K562 (cell line): ENCODE measurements at regions not wholly inside any gene's neighbourhood (a gene's known extent, or its start where the extent isn't known, plus 50 kb on each side); places are given as distances from the start of the nearest gene placed in this dataset.
A peak's percentile ranks its signal among the peaks of the same experiment; 100 is the strongest.

Experiments
- CAMTA2 ChIP-seq: fragments of 250-450 bp; sonication (Bioruptor Pico); conservative IDR thresholded peaks from 2 replicates; pipeline ENCODE4 v1.5.1; 2022
- CBFA2T2 ChIP-seq: fragments of 450-650 bp; conservative IDR thresholded peaks from 2 replicates; pipeline ENCODE4 v1.6.1; 2017; ENCODE audit warnings: mild to moderate bottlenecking
- MBD2 ChIP-seq: sonication (generic); IDR thresholded peaks from 2 replicates; pipeline ENCODE4 v1.6.1; 2016; ENCODE audit warnings: low read depth, borderline replicate concordance
- NR3C1 ChIP-seq: sonication (generic); formaldehyde crosslinking; IDR thresholded peaks from 2 replicates; pipeline ENCODE4 v1.8.1; 2022; ENCODE audit warnings: missing genetic modification reagents
- PTBP1 ChIP-seq: fragments of 200-400 bp; formaldehyde crosslinking; IDR thresholded peaks from 2 replicates; pipeline ENCODE4 v1.6.1; 2017; ENCODE audit warnings: low read depth, low read length
- RBM25 ChIP-seq: fragments of 200-400 bp; formaldehyde crosslinking; IDR thresholded peaks from 2 replicates; pipeline ENCODE4 v1.6.1; 2018; ENCODE audit warnings: low read length, low read depth, moderate library complexity; ENCODE audit not compliant: severe bottlenecking
- SMARCA4 ChIP-seq: fragments of 450-650 bp; IDR thresholded peaks from 2 replicates; pipeline ENCODE4 v1.6.1; 2016
- TGIF2 ChIP-seq: sonication (generic); formaldehyde crosslinking; IDR thresholded peaks from 2 replicates; pipeline ENCODE4 v1.8.1; 2022; ENCODE audit warnings: mild to moderate bottlenecking, missing genetic modification reagents, moderate library complexity
- ZBTB1 ChIP-seq: sonication (generic); formaldehyde crosslinking; IDR thresholded peaks from 2 replicates; pipeline ENCODE4 v1.8.1; 2023; ENCODE audit warnings: missing genetic modification reagents, low read depth, mild to moderate bottlenecking, borderline replicate concordance
- ZNF347 ChIP-seq: fragments of 450-650 bp; formaldehyde crosslinking; IDR thresholded peaks from 2 replicates; pipeline ENCODE4 v1.4.0; 2020; ENCODE audit warnings: low read depth, mild to moderate bottlenecking, moderate library complexity
- TF ChIP-seq, protein P1 (sequence below): sonication (generic); formaldehyde crosslinking; IDR thresholded peaks from 2 replicates; pipeline ENCODE4 v1.8.0; 2023; ENCODE audit warnings: missing genetic modification reagents, mild to moderate bottlenecking, borderline replicate concordance
- TF ChIP-seq, protein P2 (sequence below): fragments of 200-800 bp; sonication (Bioruptor generic); IDR thresholded peaks from 2 replicates; pipeline ENCODE4 v1.6.1; 2016; ENCODE audit warnings: missing genetic modification characterization, missing compliant biosample characterization
- TF ChIP-seq, protein P3 (sequence below): fragments of 250-450 bp; sonication (Bioruptor Pico); IDR thresholded peaks from 2 replicates; pipeline ENCODE4 v1.8.0; 2022; ENCODE audit warnings: moderate library complexity, mild to moderate bottlenecking, inconsistent platforms
- TF ChIP-seq, protein P4 (sequence below): fragments of 200-400 bp; formaldehyde crosslinking; IDR thresholded peaks from 2 replicates; pipeline ENCODE4 v1.6.1; 2017; ENCODE audit warnings: mild to moderate bottlenecking, low read depth, low read length, moderate library complexity

DNA sequence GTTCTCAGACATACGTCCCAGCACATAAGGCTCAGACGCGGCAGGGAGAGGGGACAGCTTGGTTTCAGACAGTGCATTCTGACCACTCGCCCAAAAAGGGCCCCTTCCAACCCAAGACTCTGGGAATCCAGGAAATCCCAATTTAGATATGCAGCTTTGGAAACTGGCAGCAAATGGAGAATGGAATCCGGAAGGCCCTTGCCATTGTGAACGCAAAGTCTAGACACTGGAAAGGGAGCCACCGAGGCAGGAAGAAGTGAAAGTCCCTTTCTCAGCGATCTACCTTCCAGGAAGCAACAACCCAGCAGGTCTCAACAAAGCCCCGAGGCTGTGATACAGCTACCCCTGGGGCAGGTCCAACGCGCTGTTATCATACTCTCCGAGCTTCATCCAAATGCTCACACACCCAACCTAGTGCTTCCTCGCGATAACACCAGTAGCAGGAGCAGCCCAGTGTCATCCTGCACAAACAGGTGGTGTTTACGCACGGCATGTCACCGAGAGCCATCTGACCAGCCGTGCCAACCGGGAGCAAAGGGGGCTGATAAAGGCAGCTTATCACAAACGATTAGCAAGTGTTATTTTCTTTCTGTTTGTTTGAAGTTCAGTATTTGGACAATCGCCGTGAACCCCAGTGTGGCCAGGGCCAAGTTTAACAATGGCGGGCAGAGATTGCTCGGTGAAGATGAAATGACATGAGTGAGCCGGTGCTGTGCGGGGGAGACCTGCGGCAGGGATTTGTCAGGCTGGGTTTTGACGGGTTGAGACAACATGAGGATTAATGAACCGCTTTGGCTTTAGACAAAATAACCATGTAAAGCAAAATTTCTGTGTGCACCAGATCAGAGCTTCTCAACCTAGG is 240.6 kb downstream of the FOXL1 start (continued):
- TF ChIP-seq, protein P1, sequence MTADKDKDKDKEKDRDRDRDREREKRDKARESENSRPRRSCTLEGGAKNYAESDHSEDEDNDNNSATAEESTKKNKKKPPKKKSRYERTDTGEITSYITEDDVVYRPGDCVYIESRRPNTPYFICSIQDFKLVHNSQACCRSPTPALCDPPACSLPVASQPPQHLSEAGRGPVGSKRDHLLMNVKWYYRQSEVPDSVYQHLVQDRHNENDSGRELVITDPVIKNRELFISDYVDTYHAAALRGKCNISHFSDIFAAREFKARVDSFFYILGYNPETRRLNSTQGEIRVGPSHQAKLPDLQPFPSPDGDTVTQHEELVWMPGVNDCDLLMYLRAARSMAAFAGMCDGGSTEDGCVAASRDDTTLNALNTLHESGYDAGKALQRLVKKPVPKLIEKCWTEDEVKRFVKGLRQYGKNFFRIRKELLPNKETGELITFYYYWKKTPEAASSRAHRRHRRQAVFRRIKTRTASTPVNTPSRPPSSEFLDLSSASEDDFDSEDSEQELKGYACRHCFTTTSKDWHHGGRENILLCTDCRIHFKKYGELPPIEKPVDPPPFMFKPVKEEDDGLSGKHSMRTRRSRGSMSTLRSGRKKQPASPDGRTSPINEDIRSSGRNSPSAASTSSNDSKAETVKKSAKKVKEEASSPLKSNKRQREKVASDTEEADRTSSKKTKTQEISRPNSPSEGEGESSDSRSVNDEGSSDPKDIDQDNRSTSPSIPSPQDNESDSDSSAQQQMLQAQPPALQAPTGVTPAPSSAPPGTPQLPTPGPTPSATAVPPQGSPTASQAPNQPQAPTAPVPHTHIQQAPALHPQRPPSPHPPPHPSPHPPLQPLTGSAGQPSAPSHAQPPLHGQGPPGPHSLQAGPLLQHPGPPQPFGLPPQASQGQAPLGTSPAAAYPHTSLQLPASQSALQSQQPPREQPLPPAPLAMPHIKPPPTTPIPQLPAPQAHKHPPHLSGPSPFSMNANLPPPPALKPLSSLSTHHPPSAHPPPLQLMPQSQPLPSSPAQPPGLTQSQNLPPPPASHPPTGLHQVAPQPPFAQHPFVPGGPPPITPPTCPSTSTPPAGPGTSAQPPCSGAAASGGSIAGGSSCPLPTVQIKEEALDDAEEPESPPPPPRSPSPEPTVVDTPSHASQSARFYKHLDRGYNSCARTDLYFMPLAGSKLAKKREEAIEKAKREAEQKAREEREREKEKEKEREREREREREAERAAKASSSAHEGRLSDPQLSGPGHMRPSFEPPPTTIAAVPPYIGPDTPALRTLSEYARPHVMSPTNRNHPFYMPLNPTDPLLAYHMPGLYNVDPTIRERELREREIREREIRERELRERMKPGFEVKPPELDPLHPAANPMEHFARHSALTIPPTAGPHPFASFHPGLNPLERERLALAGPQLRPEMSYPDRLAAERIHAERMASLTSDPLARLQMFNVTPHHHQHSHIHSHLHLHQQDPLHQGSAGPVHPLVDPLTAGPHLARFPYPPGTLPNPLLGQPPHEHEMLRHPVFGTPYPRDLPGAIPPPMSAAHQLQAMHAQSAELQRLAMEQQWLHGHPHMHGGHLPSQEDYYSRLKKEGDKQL (CRISPR knock-in tag), result no peak
- TF ChIP-seq MBD2, result no peak
- no peak for TF ChIP-seq ZNF347 (CRISPR knock-in tag)
- TF ChIP-seq, protein P2, sequence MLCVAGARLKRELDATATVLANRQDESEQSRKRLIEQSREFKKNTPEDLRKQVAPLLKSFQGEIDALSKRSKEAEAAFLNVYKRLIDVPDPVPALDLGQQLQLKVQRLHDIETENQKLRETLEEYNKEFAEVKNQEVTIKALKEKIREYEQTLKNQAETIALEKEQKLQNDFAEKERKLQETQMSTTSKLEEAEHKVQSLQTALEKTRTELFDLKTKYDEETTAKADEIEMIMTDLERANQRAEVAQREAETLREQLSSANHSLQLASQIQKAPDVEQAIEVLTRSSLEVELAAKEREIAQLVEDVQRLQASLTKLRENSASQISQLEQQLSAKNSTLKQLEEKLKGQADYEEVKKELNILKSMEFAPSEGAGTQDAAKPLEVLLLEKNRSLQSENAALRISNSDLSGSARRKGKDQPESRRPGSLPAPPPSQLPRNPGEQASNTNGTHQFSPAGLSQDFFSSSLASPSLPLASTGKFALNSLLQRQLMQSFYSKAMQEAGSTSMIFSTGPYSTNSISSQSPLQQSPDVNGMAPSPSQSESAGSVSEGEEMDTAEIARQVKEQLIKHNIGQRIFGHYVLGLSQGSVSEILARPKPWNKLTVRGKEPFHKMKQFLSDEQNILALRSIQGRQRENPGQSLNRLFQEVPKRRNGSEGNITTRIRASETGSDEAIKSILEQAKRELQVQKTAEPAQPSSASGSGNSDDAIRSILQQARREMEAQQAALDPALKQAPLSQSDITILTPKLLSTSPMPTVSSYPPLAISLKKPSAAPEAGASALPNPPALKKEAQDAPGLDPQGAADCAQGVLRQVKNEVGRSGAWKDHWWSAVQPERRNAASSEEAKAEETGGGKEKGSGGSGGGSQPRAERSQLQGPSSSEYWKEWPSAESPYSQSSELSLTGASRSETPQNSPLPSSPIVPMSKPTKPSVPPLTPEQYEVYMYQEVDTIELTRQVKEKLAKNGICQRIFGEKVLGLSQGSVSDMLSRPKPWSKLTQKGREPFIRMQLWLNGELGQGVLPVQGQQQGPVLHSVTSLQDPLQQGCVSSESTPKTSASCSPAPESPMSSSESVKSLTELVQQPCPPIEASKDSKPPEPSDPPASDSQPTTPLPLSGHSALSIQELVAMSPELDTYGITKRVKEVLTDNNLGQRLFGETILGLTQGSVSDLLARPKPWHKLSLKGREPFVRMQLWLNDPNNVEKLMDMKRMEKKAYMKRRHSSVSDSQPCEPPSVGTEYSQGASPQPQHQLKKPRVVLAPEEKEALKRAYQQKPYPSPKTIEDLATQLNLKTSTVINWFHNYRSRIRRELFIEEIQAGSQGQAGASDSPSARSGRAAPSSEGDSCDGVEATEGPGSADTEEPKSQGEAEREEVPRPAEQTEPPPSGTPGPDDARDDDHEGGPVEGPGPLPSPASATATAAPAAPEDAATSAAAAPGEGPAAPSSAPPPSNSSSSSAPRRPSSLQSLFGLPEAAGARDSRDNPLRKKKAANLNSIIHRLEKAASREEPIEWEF, result no peak
- TF ChIP-seq, protein P3, sequence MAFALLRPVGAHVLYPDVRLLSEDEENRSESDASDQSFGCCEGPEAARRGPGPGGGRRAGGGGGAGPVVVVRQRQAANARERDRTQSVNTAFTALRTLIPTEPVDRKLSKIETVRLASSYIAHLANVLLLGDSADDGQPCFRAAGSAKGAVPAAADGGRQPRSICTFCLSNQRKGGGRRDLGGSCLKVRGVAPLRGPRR (CRISPR knock-in tag), result no peak
- TF ChIP-seq CBFA2T2, result 0 out of 2 replicates have a peak, but pooled peaks have one; percentile 12
- TF ChIP-seq NR3C1, result no peak
- TF ChIP-seq, protein P4, sequence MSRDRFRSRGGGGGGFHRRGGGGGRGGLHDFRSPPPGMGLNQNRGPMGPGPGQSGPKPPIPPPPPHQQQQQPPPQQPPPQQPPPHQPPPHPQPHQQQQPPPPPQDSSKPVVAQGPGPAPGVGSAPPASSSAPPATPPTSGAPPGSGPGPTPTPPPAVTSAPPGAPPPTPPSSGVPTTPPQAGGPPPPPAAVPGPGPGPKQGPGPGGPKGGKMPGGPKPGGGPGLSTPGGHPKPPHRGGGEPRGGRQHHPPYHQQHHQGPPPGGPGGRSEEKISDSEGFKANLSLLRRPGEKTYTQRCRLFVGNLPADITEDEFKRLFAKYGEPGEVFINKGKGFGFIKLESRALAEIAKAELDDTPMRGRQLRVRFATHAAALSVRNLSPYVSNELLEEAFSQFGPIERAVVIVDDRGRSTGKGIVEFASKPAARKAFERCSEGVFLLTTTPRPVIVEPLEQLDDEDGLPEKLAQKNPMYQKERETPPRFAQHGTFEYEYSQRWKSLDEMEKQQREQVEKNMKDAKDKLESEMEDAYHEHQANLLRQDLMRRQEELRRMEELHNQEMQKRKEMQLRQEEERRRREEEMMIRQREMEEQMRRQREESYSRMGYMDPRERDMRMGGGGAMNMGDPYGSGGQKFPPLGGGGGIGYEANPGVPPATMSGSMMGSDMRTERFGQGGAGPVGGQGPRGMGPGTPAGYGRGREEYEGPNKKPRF, result no peak
- no peak for TF ChIP-seq PTBP1
- TF ChIP-seq RBM25, result no peak
- TF ChIP-seq TGIF2 (CRISPR knock-in tag), result no peak
- TF ChIP-seq ZBTB1 (CRISPR knock-in tag), result no peak
- no peak for TF ChIP-seq SMARCA4
- TF ChIP-seq CAMTA2, result no peak
